GM23248 (cell line): ENCODE measurements at regions not wholly inside any gene's neighbourhood (a gene's known extent, or its start where the extent isn't known, plus 50 kb on each side); places are given as distances from the start of the nearest gene placed in this dataset.

Source experiments
- DNase-seq: peaks from one replicate; pipeline ENCODE4 v3.0.0-alpha.2; 2015
- H2AFZ ChIP-seq: fragments of 200-600 bp; sonication (generic); 2 replicates; pipeline ENCODE4 v1.6.1; 2016; ENCODE audit warnings: antibody characterized with exemption
- H3F3A ChIP-seq: fragments of 200-600 bp; sonication (generic); 2 replicates; pipeline ENCODE4 v1.6.1; 2016; ENCODE audit warnings: mild to moderate bottlenecking, antibody characterized with exemption, mixed run types; ENCODE audit not compliant: insufficient read depth
- H3K27ac ChIP-seq: fragments of 200-600 bp; sonication (generic); 2 replicates; pipeline ENCODE4 v1.5.1; 2016; ENCODE audit warnings: mild to moderate bottlenecking
- H3K27me3 ChIP-seq: fragments of 200-600 bp; sonication (generic); replicated peaks from 2 replicates; pipeline ENCODE4 v1.6.1; 2016; ENCODE audit warnings: mild to moderate bottlenecking; ENCODE audit not compliant: insufficient read depth
- H3K36me3 ChIP-seq: fragments of 200-600 bp; sonication (generic); 2 replicates; pipeline ENCODE4 v1.6.1; 2016; ENCODE audit warnings: low read depth, mild to moderate bottlenecking
- H3K4me1 ChIP-seq: fragments of 200-600 bp; sonication (generic); 2 replicates; pipeline ENCODE4 v1.6.1; 2016; ENCODE audit warnings: mild to moderate bottlenecking; ENCODE audit not compliant: insufficient read depth
- H3K4me2 ChIP-seq: fragments of 200-600 bp; sonication (generic); one replicate; pipeline ENCODE4 v1.6.1; 2016; ENCODE audit warnings: mild to moderate bottlenecking; ENCODE audit not compliant: unreplicated experiment
- H3K4me3 ChIP-seq: fragments of 200-600 bp; sonication (generic); 2 replicates; pipeline ENCODE4 v1.5.1; 2016; ENCODE audit warnings: mild to moderate bottlenecking
- H3K79me2 ChIP-seq: fragments of 200-600 bp; sonication (generic); 2 replicates; pipeline ENCODE4 v1.6.1; 2016; ENCODE audit warnings: mild to moderate bottlenecking; ENCODE audit not compliant: insufficient read depth
- H3K9ac ChIP-seq: fragments of 200-600 bp; sonication (generic); 2 replicates; pipeline ENCODE4 v1.6.1; 2016; ENCODE audit warnings: mild to moderate bottlenecking
- H3K9me2 ChIP-seq: fragments of 200-600 bp; sonication (generic); 2 replicates; pipeline ENCODE4 v1.6.1; 2016; ENCODE audit warnings: mixed run types, mild to moderate bottlenecking, moderate library complexity; ENCODE audit not compliant: insufficient read depth
- H3K9me3 ChIP-seq: fragments of 200-600 bp; sonication (generic); one replicate; pipeline ENCODE4 v1.6.1; 2017; ENCODE audit warnings: low read depth
- H4K20me1 ChIP-seq: fragments of 200-600 bp; sonication (generic); 2 replicates; pipeline ENCODE4 v1.6.0; 2016; ENCODE audit not compliant: insufficient read depth
- EZH2 ChIP-seq: fragments of 200-600 bp; sonication (generic); IDR thresholded peaks from 2 replicates; pipeline ENCODE4 v1.6.1; 2018; ENCODE audit warnings: antibody characterized with exemption, mild to moderate bottlenecking; ENCODE audit not compliant: insufficient read depth, poor library complexity, severe bottlenecking
- EZH2phosphoT487 ChIP-seq: fragments of 200-600 bp; sonication (generic); IDR thresholded peaks from 2 replicates; pipeline ENCODE4 v1.6.1; 2018; ENCODE audit warnings: antibody characterized with exemption, moderate library complexity, mild to moderate bottlenecking, low read depth; ENCODE audit not compliant: insufficient read depth
- WGBS, 2 experiments: methylation state at CpG; one replicate each; pipeline ENCODE4 v1.1.6; 2015 to 2017; ENCODE audit warnings: low lambda C conversion rate in 2 of 2, low coverage in 1 of 2; ENCODE audit errors: missing lambda C conversion rate in 2 of 2; 5-methylcytosine and 5-hydroxymethylcytosine counted together
- in situ Hi-C: fragments of 300-500 bp; cut with MboI; formaldehyde crosslinking; loops from 2 replicates; pipeline ENCODE4 v1.15.0; 2020

DNA sequence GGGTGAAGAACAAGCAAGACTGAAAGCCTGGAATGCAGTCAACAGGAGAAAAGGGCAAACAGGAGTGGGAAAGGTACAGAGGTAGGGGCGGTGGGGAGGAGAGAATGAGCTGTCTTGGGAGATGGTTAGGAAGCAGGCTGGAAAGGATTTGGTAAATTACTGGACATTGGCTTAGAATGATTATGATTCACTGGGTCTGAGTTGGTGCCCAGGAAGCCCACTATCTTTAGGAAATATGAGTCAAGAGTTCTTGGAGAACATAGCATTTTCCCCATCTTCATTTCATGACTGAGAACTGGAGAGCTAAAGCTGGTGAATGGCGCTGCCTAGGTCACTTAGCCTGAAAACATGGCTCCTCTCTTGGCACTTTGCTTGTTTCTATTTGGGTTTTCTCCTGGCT is 74.7 kb upstream of the C3orf80 start:
- Histone ChIP-seq H3K27me3 (no peaks in the 10 kb centered on the region), H3K4me1 (peaks cover 19% of the 10 kb centered on the region), H3K9ac (no peak overlapping the region), H3K9me3 (no peaks in the 10 kb centered on the region), H4K20me1 (no peaks in the 10 kb centered on the region), H2AFZ (no peak overlapping the region), H3K27ac (peak overlapping the region; percentile 44), H3K4me2 (peak overlapping the region; percentile 55), H3K9me2 (no peaks in the 10 kb centered on the region; the same call in 1 of the 2 replicates), H3K79me2 (no peaks in the 10 kb centered on the region), H3K36me3 (no peaks in the 10 kb centered on the region), H3K4me3 (no peak overlapping the region), H3F3A (peaks cover 21% of the 10 kb centered on the region)
- TF ChIP-seq EZH2 = no peak
- DNase-seq = peak; percentile 90
- in situ Hi-C loops = no loop called here
- 13 to 30% methylated on average over 2 of the region's 2 CpGs for WGBS, 2 experiments

DNA sequence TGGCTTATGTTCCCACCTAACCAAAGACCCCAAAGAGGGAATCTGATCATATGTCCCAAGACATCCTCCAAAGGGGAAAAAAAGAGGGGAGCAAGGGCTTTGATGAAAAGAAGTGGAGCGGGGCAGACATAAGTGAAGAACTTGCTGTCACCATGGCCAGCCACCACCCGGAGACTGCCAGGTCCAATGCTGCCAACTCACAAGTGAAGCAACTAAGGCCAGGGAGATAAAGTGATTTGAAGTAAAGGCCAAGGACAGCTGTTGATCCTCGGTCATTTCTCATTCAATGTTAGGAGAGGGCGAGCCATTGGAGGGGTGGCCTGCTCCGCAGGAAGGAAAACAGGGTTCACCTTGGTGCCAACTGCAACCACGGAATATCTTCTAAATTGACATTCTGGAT is 72.6 kb upstream of the C3orf80 start:
- H3K36me3 ChIP-seq = no peaks in the 10 kb centered on the region
- H3K9me2 ChIP-seq = no peaks in the 10 kb centered on the region
- H3K27me3 ChIP-seq = no peaks in the 10 kb centered on the region
- in situ Hi-C loops = no loop called here
- WGBS, 2 experiments = 93 to 95% methylated on average over 6 of the region's 6 CpGs
- TF ChIP-seq EZH2phosphoT487 (no peak), EZH2 (no peak)
- no peak overlapping the region for H2AFZ ChIP-seq
- H3K4me3 ChIP-seq = no peak overlapping the region
- H3F3A ChIP-seq = peaks cover 21% of the 10 kb centered on the region
- H4K20me1 ChIP-seq = no peaks in the 10 kb centered on the region
- DNase-seq = no peak
- no peaks in the 10 kb centered on the region for H3K79me2 ChIP-seq
- no peak overlapping the region for H3K9ac ChIP-seq
- no peaks in the 10 kb centered on the region for H3K9me3 ChIP-seq
- no peak overlapping the region for H3K4me2 ChIP-seq
- no peak overlapping the region for H3K27ac ChIP-seq
- H3K4me1 ChIP-seq = peaks cover 19% of the 10 kb centered on the region

DNA sequence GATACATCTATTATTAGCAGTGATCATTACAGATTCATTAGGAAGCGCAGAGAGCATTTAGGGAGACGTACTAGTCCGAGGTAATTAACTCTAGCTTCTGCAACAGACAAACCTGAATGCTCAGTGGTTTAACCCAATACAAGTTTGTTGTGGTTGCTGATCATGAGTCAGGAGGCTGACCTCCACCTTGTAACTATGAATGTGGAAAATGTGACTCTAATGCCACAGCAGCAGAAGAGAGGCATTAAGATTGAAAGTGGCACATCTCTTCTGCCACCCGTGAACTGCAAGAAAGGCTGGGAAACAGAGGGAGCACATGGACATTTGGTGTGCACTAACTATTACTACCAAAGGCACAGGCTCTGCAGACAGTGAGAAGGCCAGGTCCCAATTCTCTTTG is 71.2 kb upstream of the C3orf80 start:
- in situ Hi-C loops = no loop called here
- Histone ChIP-seq H3K4me1 (peaks cover 19% of the 10 kb centered on the region), H3K4me2 (no peak overlapping the region), H3K79me2 (no peaks in the 10 kb centered on the region), H2AFZ (no peak overlapping the region), H3K9ac (no peak overlapping the region), H3K9me3 (no peaks in the 10 kb centered on the region), H3K36me3 (no peaks in the 10 kb centered on the region), H3K4me3 (no peak overlapping the region), H3K27me3 (no peaks in the 10 kb centered on the region), H3K27ac (no peak overlapping the region), H4K20me1 (no peaks in the 10 kb centered on the region), H3F3A (peaks cover 21% of the 10 kb centered on the region), H3K9me2 (no peaks in the 10 kb centered on the region)
- TF ChIP-seq EZH2phosphoT487 = no peak
- TF ChIP-seq EZH2 = no peak
- WGBS, 2 experiments = 75 to 83% methylated on average over 4 of the region's 4 CpGs
- peak; percentile 78 for DNase-seq

DNA sequence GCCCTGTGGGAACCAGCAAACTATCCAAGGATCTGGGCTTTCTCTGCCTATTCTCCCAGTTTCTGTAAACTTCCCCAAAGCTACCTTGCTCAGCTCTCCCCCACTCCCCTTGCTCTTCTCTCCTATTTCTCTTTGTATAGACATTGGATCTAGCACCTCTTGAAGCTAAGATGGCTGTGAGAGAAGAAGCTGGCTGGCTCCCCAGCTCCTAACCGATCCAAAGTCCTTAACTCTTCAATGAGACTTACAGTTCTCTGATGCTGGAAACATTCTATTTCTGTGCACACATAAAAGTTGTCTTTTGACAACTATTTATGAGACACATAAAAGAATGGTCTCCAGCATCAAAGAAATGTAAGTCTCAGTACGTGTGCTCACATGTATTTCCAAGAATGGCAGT is 70.6 kb upstream of the C3orf80 start:
- H3K4me3 ChIP-seq = no peak overlapping the region
- no peak overlapping the region for H2AFZ ChIP-seq
- no peak overlapping the region for H3K9ac ChIP-seq
- no peak for DNase-seq
- no peaks in the 10 kb centered on the region for H3K79me2 ChIP-seq
- TF ChIP-seq EZH2phosphoT487 (no peak), EZH2 (no peak)
- peaks cover 18% of the 10 kb centered on the region for H3F3A ChIP-seq
- no peaks in the 10 kb centered on the region for H3K9me2 ChIP-seq
- WGBS, 2 experiments = 69 to 74% methylated on average over 2 of the region's 2 CpGs
- H3K9me3 ChIP-seq = no peaks in the 10 kb centered on the region
- no peaks in the 10 kb centered on the region for H3K27me3 ChIP-seq
- in situ Hi-C loops = no loop called here
- H3K4me2 ChIP-seq = no peak overlapping the region
- no peak overlapping the region for H3K27ac ChIP-seq
- no peaks in the 10 kb centered on the region for H4K20me1 ChIP-seq
- no peaks in the 10 kb centered on the region for H3K36me3 ChIP-seq
- H3K4me1 ChIP-seq = peaks cover 19% of the 10 kb centered on the region

DNA sequence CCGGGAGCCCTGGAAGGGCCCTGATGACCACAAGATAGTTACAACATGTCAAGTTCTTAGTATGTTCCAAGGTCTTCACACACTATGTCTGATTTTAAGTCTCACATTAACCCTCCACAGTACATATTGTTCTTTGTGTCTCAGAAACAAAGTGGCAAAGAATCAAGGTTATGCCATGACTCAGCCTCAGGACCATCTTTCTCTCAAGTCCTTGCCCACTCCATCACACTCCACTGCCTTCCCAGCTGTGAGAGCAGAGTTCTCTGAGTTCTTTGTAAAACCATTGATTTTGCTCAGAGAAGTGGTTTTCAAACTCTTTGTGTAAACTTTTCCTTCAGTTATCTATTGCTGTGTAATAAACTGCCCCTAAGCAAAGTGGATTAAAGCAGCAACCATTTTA is 67.9 kb upstream of the C3orf80 start:
- no peak for DNase-seq
- H3K27ac ChIP-seq = no peak overlapping the region
- no peak overlapping the region for H3K4me3 ChIP-seq
- no peaks in the 10 kb centered on the region for H3K9me3 ChIP-seq
- no peaks in the 10 kb centered on the region for H3K9me2 ChIP-seq
- H3K27me3 ChIP-seq = no peaks in the 10 kb centered on the region
- H3K36me3 ChIP-seq = no peaks in the 10 kb centered on the region
- no peaks in the 10 kb centered on the region for H3K79me2 ChIP-seq
- H3F3A ChIP-seq = no peaks in the 10 kb centered on the region
- 100% methylated on average over 1 of the region's 1 CpG for WGBS, 2 experiments
- no peaks in the 10 kb centered on the region for H4K20me1 ChIP-seq
- TF ChIP-seq EZH2 (no peak), EZH2phosphoT487 (no peak)
- in situ Hi-C loops = no loop called here
- no peak overlapping the region for H2AFZ ChIP-seq
- no peak overlapping the region for H3K4me2 ChIP-seq
- H3K9ac ChIP-seq = no peak overlapping the region
- H3K4me1 ChIP-seq = no peaks in the 10 kb centered on the region
